ENCODE measurements at regions not wholly inside any gene's neighbourhood (a gene's known extent, or its start where the extent isn't known, plus 50 kb on each side); places are given as distances from the start of the nearest gene placed in this dataset.

DNA sequence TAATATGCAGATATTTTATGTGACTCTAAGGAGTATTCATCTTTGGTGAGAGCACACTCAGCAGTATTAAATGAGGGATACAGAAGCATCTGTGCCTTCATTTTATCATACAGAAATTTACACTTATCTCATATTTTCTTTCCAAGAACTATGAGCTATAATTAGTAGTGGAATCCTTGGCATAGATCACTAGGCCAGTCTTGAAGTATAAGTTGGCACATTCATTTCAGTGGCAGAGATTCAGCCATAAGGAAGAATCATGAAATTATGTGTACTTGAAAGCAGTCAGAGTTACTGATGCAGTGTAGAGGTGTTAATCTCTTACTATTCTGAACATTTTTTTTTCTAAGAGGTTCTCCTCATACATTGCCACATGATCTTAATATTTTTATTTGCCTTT is 393.6 kb upstream of the GOLIM4 start:
- DNase-seq = no peak
- intact Hi-C loops (cut with DNase I) = no loop called here

- no peak for DNase-seq
- intact Hi-C loops (cut with DNase I) = no loop called here
Measured at GRCh38 chr3:168485936-168486335, 390.2 kb upstream of the GOLIM4 start.

- intact Hi-C loops (cut with DNase I) = no loop called here
- no peak for DNase-seq
Measured at GRCh38 chr3:168476360-168476980, 380.7 kb upstream of the GOLIM4 start.

- DNase-seq = no peak
- intact Hi-C loops (cut with DNase I) = no loop called here
Measured at GRCh38 chr3:168475704-168476103, 380.0 kb upstream of the GOLIM4 start.

DNA sequence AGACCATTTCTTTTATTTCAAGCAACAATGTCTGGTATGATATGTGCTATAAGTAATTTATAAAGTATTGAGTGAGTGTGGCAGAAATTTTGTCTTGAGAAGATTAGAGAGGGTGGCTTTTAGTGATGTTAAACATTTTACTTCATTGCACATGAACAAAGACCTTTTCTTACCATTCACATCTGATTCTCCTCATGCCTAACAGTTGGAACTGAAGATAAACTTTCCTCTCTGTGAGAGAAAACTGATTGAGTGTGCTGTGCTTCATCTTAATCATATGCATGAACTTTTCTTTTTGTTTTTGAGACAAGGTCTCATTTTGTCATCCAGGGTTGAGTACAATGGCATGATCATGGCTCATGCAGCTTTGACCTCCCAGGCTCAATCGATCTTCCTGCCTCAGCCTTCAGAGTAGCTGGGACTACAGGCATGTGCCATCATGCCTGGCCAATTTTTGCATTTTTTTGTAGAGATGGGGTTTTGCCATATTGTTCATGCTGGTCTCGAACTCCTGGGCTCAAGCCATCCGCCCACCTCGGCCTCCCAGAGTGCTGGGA is 377.7 kb upstream of the GOLIM4 start:
- intact Hi-C loops (cut with DNase I) = no loop called here
- no peak for DNase-seq

- DNase-seq = no peak
- intact Hi-C loops (cut with DNase I) = no loop called here
Measured at GRCh38 chr3:168472783-168473182, 377.1 kb upstream of the GOLIM4 start.

- intact Hi-C loops (cut with DNase I) = no loop called here
- DNase-seq = no peak
Measured at GRCh38 chr3:168470380-168470779, 374.7 kb upstream of the GOLIM4 start.

GRCh38 chr3:168469436-168469835 is 373.7 kb upstream of the GOLIM4 start:
- no peak for DNase-seq
- intact Hi-C loops (cut with DNase I) = no loop called here

DNA sequence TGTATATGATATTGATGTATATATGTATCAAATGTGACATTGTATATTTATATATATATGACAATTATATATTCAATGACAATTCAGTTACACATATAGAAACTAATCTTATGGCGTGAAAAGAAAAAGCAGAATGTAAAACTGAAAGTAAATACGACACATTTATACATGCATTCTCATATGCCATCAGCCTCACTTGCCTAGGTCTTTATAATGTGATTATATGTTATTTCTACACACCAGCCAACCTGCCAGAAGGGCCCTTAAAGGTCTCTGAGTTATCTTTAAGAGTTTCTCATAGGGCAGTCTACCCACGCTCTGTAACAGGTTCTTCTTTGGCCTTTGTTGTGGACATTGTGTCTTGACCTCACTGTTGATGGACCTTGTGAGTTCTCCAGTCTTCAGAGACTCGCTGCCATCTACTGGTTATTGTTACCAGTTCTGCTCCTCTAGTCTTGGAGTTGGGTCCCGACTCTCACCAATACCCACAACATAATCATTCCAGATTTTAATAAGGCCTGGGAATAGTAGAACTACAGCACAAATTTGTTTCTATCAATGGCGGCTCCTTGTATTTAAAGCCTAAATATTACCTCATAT is 371.5 kb upstream of the GOLIM4 start:
- peak in 2 of 10 donors; percentile 4 to 18 for DNase-seq
- intact Hi-C loops (cut with DNase I) = loop anchor here (2.0 kb wide), 1 partner anchor 256 kb away; no protein-coding TSS in a partner anchor

DNA sequence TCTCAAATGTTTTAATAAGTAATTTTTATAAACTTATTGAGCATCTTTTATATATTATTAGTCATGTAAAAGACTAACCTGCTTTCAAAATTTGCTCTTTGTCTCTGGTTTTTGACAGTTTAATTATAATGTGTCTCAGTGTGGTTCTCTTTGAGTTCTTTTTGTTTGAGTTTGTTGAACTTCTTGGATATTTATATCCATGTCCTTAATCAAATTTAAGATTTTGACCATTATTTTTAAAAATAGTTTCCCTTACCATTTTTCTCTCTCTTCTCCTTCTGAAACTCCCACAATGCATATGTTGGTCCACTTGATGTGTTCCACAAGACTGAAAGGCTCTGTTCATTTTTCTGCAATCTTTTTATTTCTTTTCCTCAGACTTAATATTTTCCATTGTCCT is 366.1 kb upstream of the GOLIM4 start:
- intact Hi-C loops (cut with DNase I) = no loop called here
- DNase-seq = no peak

- intact Hi-C loops (cut with DNase I) = no loop called here
- DNase-seq = no peak
Measured at GRCh38 chr3:168459226-168459784, 363.6 kb upstream of the GOLIM4 start.

DNA sequence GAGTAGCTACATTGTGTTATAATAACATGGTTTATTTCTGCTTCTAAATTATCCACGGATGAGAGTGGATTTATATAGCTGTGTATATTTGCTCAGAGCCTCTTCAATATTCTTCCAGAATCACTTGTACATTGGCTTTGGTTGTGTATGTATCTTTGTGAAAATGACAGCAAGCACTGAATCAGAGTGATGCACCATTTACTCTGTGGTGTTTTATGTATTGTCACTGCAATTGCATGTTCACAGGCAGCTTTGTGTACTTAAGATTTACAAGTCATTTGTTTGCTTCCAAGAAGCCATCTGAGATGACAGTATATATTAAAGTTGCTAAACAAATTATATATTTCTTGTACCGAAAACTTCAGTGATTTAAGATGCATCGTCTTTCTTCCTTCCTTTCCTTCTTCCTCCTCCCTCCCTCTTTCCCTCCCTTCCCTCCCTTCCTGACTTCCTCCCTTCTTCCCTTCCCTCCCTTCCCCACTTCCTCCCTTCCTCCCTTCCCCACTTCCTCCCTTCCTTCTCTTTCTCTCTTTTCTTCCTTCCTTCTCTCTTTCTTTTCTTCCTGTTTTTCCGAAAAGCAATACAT is 362.3 kb upstream of the GOLIM4 start:
- no peak for DNase-seq
- intact Hi-C loops (cut with DNase I) = no loop called here

DNA sequence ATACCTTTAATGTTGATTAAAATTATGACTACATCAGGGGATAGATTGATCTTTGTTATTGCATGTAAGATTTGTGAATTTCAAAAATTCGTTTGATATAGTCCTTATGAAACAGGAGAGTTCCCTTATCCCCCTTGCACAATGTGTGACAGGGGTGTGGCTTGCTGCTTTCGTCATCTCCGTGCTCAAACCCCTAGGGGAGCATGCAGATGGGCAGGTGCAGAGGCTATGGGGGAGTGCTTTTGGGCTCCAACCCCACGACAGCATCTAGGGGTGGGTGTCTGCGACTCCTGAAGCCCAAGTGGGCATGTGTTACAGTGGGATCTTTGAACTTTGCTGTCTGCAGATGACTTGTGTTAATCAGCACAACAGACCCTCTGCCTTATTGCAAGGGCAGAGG is 360.1 kb upstream of the GOLIM4 start:
- intact Hi-C loops (cut with DNase I) = no loop called here
- peak in 2 of 10 donors; percentile 13 to 47 for DNase-seq

DNA sequence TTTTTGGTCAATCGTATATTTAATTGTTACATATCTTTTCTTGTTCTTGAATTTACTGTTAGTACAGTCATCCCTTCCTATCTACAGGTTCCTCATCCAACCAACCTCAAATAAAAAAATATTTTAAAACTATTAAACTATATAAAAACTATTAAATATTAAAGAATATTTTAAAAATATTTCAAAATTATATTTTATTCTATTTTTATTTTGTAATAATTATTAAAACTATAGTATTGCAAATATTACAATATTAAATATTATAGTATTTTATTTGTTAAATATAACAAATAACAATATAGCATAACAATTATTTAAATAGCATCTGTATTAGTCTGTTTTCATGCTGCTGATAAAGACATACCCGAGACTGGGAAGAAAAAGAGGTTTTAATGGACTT is 357.9 kb upstream of the GOLIM4 start:
- intact Hi-C loops (cut with DNase I) = no loop called here
- DNase-seq = no peak

DNA sequence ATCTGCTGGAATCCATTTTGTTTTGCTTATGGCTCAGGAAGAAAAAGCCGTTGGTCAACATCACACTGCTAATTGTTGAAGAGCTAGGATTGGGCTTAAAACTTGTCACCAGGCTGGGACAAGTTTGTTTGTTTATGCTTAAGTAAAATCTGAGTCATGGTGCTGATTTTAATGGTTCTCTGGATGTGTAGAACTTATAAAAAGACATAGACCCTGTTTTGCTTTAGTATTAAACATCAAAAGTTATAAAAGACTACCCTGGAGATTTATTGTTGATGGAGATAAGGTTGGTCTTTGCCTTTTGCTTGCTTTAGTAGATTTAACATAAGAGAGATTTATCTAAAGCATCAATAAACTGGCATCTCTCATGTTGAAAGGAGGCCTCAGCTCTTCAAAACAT is 348.2 kb upstream of the GOLIM4 start:
- intact Hi-C loops (cut with DNase I) = no loop called here
- DNase-seq = no peak

GRCh38 chr3:168442502-168442901 is 346.8 kb upstream of the GOLIM4 start:
- intact Hi-C loops (cut with DNase I) = no loop called here
- DNase-seq = no peak

DNA sequence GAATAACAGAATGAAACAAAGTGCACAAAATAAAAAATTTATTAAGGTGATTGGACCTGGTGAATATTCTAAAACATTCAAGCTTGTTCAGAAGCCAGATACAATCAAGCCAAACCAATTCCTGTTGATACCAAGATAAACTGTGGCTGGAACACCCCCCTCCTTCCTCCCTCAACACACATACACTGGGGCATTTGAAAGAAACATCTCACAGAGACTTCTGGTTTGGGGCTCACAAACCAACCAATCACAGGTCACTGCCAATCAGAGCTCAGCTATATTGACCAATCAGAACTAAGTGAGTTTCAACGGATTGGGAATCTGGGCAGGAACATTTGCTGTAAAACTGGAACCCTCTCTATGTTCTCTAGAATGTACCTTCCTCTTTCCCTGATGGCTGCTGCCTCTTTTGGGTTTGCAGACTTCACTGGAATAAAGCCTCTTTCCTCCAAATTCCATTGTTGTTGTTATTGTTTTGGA is 340.6 kb upstream of the GOLIM4 start:
- intact Hi-C loops (cut with DNase I) = no loop called here

GRCh38 chr3:168431491-168431890 is 335.8 kb upstream of the GOLIM4 start:
- no peak for DNase-seq
- intact Hi-C loops (cut with DNase I) = no loop called here

More for the DNA sequence above, 340.6 kb upstream of the GOLIM4 start:
- no peak for DNase-seq

DNA sequence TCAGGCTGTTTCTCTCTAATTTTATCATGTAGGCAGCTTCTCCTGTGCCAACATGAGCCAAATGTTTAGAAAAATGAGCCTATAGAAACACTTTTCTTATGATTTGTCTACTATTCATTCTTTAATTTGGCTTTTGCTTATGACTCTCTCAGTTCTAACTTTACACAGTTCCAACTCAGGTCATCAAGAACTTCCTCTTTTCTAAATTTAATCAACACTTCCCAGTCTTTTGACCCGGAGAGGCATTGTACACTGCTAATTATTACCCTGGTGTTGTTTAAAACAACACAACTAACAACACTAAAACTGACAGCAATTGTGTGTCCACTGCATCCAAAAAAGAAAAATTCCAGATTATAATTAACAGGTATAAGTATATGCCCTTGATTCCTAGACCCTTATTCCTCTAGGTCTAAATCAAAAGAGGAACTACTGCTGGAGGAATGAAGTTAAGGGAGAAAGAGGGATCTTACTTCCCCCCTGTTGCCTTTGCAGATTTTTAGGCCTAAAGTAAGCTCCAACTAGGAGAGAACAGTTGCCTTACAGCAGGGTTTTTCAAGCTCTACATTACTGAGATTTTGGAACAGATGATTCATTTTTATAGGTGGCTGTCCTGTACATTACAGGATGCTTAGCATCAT is 332.2 kb upstream of the GOLIM4 start:
- intact Hi-C loops (cut with DNase I) = no loop called here
- DNase-seq = no peak

DNA sequence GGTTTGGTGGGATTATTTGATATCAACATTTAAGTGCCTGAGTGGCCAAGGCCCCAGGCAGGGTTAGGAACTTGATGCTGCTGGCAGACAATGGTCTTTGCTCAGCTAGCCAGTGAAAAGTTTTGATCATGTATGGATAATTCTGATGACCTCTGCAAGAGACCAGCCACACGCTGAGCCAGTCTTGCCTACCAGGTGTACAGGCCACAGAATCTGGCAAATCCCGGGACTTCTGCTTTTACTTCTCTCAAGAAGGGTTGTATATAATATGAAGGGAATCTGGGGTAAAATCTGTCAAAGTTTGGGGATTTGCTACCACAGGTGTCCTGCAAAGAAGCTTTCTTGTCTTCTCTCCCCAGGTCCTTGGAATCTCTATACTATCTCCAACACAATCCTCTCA is 331.4 kb upstream of the GOLIM4 start:
- intact Hi-C loops (cut with DNase I) = no loop called here
- DNase-seq = no peak
